Prostate gland (tissue), 2 donors: ENCODE measurements at regions not wholly inside any gene's neighbourhood (a gene's known extent, or its start where the extent isn't known, plus 50 kb on each side); places are given as distances from the start of the nearest gene placed in this dataset.

Experiments
- CTCF ChIP-seq, 4 experiments: fragments of 200-600 bp in 2 of 4; fragments of 450-650 bp in 2 of 4; sonication (generic) in 2 of 4; IDR thresholded peaks; 1 replicate in 3 of 4; 2 replicates in 1 of 4; pipeline ENCODE4 v1.5.1; 2016 to 2019; ENCODE audit warnings: antibody characterized with exemption in 4 of 4, mild to moderate bottlenecking in 2 of 4, moderate library complexity in 2 of 4
- POLR2A ChIP-seq: fragments of 450-650 bp; IDR thresholded peaks from one replicate; pipeline ENCODE4 v1.6.1; 2016; ENCODE audit warnings: antibody characterized with exemption, mild to moderate bottlenecking
- POLR2AphosphoS5 ChIP-seq: sonication (generic); formaldehyde crosslinking; IDR thresholded peaks from one replicate; pipeline ENCODE4 v1.6.1; 2017; ENCODE audit warnings: antibody characterized with exemption

GRCh38 chr18:40357536-40357935, 1597.5 kb upstream of the PIK3C3 start:
- TF ChIP-seq CTCF (IDR thresholded peaks at IDR 0.05) (no peak), POLR2A (no peak), POLR2AphosphoS5 (no peak)
